ENCODE measurements at regions not wholly inside any gene's neighbourhood (a gene's known extent, or its start where the extent isn't known, plus 50 kb on each side); places are given as distances from the start of the nearest gene placed in this dataset.

DNA sequence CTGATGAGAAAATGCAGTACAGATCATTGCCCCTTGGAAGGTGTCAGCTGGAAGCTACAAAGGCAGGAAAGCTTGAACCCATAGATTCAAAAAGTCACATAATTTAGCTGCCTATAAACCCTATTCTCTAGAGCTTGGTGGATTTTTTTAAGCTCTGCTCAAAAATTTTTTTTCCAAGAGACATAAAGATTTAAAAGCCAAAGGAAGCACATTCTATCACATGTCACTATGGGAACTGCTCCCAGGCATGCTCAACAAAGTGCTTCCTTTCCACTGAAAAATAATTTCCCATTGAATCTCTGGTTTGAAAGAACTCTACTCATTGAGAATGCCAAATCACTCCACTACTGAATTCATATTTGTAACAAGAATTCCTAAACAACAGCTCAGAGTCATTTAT, 419.8 kb downstream of the CETN3 start:
- no peak for DNase-seq (ENCODE audit: low read depth in 2 of 2)

DNA sequence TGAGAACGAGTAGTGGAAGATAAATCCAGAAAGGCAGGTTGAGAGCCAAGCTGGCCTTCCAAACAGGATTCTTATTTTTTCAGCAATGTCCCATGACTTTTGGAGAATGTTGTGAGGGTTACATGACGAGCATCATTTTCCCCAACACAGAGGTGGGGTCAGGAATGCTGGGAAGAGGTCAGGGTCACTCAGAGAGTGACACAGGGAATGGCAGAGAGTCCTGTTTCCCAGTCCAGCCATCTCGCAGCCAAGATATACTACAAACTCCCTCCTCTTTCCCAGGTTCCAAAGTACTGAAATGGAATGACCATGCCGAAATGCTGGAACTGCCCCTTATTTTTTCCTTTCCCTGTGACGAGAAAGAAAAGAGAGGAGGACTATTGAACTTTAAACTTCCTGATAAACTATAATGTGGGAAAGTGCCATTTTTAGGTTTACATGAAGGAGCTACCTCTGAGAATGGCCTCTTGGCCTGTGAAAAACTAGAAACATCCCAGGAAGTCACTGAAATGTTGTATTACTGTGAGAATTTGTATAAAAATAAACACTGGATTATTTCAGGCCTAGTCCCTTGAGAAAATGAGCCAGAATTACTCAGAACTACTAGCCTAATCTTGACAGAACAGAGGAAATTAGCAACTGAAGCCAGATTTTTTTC, 420.4 kb downstream of the CETN3 start:
- DNase-seq (ENCODE audit: low read depth in 2 of 2): no peak

DNA sequence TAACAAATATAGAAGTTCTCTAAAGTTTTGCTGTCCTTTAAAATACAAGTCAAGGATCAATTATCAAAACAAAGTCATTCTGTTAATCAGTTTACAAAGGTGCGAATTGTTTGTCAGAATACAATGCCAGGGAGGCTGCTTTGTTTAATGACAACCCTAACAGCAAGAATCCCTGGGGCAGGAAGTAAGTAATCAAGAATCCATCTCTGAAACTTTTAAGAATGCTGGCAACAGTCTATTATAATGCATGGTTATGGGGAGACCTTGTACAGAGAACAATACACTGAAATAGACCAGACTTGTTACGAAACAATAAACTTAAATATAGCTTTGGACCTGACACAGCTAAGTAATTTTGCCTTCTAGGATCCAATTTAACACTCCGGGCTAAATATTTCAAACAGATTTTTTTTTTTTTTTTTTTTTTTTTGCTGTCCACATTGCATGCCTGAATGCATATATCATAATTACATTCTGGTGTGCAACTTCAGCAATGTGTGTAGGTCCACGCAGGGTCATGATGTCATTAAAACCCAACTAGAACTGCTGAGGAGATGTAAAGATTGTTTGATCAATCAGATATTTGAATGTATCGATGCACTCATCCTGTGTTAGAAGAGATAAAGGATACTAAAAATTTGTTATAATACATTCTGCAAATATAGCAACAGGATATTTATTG, 421.3 kb downstream of the CETN3 start:
- no peak for DNase-seq (ENCODE audit: low read depth in 2 of 2)

DNA sequence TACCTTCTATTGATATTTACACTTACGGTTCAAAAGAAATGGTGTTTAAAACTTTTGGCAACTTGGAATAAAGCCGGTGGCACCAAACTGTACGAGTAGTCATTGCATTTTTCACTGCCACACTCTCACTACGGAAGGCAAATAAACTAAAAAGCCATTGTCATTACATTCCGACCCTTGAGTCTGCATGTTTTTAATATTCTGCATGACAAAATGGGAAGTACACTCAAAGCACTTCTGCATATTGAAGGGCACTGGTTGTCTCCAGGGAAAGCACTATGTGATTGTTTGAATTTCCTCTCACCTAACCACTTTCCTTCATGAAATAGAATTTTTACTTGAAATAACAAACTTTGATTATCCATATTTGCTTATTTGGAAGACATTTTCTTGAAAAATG, 426.3 kb downstream of the CETN3 start:
- no peak for DNase-seq (ENCODE audit: low read depth in 2 of 2)

DNA sequence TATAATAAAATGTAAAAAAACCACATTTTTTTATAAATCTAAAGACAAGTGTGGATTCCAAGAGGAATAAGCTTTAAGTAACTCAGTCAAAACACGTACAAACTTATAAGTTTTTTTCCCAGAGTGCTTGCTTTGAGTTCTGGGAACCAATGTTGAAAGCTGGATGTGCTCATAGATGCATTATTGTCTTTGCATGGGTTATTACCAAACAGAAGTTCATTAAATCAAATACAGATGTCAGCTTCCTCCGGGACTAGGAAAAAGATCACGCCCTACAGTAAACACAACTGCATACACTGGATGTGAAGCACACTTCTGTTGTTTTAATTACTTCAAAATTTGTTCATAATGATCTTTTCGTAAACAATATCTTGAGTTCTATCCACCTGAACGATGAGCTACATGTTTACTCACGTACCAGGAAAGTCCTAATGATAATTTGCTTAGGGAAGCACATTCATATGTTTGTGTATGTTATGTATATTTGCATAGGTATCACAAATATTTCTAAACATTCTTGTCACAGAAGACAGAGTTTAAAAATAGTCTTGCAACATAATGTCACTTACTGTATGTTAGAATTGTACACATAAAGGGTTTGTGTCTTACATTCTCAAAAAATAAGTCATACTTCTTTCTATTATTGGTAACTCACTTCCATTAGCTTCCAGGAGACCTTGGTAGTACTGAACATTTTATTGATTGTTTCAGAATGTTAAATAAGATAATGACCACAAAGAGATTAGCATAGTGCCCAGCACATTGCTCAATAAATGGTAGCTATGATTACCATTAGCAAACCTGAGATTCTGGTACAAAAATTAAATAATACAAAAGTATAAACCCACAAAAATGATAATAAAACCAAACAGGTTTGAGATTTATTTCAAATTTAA, 427.4 kb downstream of the CETN3 start:
- no peak for DNase-seq (ENCODE audit: low read depth in 2 of 2)

DNA sequence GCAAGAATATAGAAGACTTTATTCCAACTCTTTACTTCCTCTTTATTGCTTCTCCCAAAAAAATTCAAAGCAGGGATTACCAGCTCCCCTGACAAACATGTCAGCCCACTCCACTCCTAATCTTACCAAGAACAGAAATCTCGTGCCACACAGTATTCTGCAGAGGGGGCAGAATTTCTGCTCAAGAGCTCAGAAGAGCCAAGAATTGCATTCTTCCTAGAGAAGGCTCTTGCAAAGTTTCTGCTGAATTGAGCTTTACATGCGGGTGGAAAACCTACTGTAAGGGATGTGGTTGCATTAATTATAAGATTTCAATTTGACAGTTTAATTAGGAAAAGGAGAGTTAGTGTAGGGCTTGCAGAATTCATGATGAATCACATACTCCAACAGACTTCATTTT, 428.5 kb downstream of the CETN3 start:
- DNase-seq (ENCODE audit: low read depth in 2 of 2): no peak

DNA sequence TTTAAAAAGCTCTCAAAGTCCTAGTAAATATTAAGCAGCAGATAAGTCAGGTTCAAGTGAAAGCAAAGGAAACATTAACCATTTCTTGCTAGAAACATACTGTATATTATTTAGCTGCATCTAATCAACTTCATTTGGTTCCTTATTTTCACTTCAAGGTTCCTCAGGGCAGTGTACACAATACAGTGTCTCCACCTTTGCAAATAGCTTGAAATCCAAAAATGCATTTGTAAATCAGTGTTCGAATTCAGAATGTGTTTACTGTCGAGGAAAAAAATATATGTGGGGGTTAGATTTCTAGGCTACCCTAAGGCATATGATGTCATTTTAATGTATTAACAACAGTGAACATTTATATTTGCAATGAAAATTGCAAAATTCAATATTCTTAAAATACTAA, 436.0 kb downstream of the CETN3 start:
- DNase-seq (ENCODE audit: low read depth in 2 of 2): no peak

DNA sequence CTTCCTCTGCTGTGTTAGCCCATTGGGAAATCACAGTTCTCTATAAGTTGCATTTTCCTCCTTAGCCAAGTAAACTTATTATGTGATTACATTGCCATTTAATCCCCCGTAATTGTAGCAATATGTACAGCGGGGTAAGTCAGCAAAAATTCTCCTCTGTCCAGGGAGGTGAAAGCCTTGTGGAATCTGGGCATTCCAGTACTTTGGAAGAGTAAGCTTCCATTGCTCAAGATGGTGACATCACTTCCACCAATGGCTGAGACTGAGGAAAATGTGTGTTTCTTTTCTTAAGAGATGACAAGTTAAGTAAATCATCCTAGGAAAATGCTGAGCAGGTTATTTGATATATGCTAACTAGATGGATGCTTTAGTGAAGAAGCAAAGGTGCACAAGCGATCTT, 436.7 kb downstream of the CETN3 start:
- no peak for DNase-seq (ENCODE audit: low read depth in 2 of 2)

DNA sequence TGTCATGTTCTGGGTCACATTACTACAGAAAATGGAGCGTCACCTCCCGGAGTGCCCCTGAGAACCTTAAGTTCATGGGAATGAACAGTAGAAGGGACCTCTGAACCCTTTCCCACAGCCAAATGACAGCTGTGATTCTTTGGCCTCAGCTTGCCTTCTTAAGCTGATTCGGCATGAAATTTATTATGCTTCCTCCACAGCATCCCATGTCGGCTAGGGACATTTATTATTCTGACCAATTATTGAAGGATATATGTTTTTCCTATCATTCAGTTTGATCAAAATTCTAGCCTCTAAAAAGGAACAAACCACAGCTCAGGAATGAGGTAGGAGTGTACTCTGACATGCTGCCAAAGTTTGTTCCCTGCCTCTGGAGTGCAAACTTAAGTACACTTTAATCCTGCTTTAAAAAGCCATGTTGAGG, 440.6 kb downstream of the CETN3 start:
- no peak for DNase-seq (ENCODE audit: low read depth in 2 of 2)

DNA sequence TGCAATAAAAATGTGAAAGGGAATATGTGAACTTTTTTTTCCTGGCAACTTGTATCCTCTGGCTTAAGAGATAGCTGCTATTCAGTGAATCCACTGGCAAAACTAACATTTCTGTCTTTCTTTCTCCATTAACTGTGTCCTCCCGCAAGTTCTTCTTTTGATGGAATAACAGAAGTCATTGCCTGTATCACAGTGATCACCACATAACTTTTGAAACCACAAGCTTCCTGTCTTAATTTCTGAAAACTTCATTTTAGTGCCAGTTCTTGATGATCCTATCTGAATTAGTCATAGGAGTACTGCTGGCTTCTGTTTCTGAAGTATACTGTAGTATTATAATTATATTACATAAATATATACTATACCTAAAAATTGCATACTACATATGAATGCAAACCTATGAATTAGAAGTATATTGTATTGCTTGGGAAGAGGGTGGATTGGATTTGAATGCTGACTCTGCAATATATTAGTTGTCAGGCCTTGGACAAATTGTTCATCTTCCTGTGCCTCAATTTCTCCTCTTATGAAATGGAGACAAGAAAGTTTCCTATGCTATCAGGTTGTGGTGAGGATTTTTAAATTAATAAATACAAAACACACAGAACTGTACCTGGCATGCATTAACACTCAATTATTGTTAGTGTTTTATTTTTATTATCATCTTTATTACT, 441.6 kb downstream of the CETN3 start:
- no peak for DNase-seq (ENCODE audit: low read depth in 2 of 2)

DNA sequence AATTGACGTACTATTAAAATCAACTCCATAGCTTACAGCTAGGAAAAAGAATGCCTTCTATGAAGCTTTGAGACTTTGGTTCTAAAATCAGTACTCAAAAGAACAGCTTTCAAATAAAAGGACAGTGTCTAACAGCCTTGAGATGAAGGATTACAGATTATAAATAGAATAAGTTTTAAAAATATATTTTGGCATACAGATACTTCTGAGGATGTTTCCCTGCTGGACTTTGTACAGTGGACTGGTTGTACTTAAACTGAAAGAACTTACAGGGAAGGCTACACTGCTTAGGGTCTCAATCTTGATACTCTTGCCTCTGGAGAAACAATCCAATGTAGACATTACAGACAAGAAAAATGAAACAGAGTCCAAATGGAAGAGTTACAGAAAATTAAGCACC, 452.7 kb downstream of the CETN3 start:
- no peak for DNase-seq (ENCODE audit: low read depth in 2 of 2)

DNA sequence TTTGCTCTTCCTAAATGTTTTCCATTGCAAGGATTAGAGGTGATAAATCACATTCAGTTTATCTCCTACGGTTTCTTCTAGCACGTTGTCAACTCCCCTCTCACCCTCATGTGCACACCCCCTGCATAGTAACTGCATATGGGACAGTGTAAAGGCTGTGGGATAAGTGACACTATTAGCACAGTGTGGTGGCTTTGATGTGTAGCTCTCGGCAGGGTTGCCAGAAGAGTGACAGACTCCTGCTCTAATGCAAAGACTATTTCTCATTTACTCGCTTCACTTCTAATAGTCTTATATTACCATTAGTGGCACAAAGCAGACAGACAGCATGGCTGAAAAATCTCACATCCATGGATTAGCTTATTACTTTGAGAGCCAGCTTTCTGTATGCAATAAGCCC, 454.6 kb downstream of the CETN3 start:
- DNase-seq (ENCODE audit: low read depth in 2 of 2): no peak

DNA sequence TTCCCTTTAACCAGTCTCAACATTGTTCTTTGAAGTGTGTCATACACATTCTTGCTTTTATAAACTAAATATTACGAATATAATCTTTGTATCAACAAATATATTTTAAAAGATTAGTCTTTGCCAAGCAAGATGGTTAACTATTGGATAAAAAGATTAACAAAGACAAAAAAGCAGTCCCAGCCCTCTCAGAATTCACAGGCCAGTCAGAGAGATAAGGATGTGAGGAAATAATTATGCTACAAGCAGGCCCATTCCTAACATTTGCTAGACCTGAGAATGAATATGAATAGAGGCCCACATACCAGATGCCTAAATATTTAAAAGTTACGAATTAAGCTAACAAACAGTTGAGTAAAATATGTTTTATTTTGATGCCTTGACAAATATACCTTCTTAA, 457.7 kb downstream of the CETN3 start:
- no peak for DNase-seq (ENCODE audit: low read depth in 2 of 2)

DNA sequence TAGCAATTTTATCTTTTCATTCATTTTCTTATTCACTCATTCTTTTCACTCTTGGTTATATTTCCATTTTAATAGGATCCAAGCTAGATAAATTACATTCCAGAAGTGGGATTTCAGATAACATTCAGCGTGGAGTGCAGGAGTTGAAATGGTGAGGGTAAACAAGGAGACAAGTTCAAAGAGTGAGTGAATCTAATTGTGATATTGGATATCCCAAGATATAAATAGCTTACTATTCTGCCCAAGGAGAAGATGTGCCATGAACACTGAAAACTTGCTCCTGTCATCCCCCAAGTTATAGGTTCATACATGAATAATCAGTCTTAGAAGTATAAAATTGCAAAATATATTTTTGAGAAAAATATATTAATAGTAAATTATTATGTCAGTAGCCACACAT, 459.3 kb downstream of the CETN3 start:
- no peak for DNase-seq (ENCODE audit: low read depth in 2 of 2)

DNA sequence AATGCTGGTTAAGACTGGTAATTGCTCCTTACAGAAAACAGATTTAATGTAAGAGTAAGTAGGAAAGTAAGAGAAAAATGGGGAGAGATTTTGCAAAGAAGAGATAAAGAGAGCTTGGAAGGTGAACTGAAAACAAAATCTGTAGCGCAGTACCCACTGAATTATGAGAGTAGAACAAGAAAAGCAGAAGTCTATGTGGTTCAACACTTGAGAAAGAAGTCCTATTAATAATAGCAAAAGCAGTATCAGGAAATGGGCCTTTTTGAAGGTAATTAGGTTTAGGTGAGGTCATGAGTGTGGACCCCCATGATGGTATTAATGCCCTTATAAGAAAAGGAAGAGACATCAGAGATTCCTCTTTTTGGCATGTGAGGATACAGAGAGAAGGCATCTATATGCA, 460.6 kb downstream of the CETN3 start:
- DNase-seq (ENCODE audit: low read depth in 2 of 2): no peak

DNA sequence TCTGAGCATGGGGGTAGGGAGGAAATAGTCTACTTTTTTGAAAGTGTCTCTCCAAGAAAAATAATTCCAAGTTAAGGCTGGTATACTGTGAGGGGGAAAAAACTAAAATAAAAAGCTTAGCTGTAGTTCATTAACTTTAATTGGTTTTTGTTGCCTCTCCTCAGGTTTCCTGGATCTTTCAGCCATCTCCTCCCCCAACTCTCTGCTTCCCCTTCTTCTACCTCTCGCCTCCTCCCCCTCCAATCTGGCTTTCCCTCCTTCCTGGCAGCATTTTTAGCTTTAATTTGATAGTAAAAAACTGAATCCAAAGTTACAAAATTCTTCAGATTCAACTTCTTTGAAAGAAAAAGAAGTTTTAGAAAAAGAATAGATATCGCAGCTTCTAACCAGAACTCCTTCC, 462.6 kb downstream of the CETN3 start:
- no peak for DNase-seq (ENCODE audit: low read depth in 2 of 2)

DNA sequence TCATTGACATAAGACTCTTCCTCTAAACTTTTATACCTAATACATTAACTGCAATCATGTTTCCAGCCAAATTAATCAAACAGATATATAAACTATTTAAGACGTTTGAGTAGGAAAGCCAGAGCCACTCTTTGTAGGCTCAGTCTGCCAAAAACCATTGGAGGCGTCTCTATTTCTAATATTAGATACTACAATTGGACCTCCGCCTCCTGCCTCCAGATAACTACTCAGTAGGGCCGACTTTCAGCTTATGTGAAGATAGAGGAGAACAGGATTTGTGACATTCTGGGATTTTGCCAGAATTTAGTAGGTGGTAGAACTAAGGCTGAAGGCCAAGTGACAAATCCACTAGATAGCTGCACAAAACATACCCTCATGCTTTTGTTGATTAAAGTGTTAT, 463.0 kb downstream of the CETN3 start:
- DNase-seq (ENCODE audit: low read depth in 2 of 2): no peak

DNA sequence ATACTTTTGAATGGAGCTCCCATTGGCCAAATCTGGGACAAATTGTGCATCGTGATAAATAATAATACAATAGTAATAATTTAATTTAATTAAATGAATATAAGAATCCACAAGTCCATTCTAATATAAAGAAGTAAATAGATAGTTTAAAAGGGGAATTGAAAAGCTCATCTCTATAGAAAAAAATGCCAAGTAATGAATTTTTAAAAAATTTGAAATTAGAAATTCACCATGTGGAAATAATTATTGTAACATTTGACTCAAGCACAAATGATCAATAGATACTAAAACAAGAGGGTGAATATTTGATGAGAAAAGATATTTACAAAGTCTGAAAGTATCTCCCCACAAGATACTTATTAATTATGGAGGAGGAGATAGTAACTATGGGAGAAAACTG, 467.4 kb downstream of the CETN3 start:
- DNase-seq (ENCODE audit: low read depth in 2 of 2): no peak

DNA sequence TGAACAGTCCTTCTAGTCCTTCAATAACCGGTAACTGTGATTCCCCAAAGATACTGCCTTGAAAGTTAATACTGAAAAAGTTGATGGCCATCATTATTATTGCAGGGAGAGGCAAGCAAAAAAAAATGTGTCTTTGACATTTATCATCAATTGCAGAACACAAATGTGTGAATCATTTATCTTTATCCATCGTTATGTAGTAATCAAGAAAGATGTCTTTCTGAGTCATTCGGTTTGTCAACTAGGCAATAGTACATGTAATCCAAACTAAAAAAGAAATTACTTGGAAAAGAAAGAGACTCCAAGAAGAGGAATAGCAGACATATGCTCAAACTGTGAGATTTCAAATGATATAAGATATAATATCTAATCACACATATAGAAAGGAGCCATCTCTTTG, 473.0 kb downstream of the CETN3 start:
- no peak for DNase-seq (ENCODE audit: low read depth in 2 of 2)

DNA sequence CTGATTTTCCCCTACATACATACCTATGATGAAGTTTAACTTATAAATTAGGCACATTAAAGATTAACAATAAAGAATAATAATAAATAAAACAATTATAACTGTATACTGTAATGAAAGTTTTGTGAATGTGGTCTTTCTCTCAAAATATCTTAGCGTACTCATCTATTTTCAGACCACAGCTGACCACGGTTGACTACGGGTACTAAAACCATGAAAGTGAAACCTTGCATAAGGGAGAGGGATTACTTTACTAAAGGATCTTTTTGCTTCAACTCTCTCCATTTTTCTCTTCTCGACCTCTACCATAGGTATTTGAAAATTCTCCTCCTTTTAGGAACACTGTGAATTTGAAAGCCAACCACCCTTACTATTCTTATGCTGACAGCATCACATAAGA, 475.5 kb downstream of the CETN3 start:
- DNase-seq (ENCODE audit: low read depth in 2 of 2): no peak

DNA sequence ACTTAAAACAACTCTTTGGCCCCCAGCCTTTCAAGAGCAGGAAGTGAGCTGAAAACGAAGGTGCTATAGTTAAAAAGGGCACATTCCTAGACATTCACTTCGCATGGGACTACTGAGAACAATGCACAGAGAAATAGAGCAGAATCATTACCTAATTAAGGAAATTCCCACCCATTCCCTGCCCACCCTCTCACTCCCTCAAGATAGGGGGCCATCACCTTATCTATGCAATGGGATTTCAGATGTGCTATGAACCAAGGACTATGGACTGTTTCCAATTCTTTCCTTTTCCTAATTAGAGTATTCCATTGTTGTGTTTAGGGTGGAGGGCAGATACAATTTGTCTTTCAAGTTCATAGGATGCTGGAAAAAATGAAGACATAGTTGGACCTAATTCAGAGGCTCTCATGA, 476.8 kb downstream of the CETN3 start:
- DNase-seq (ENCODE audit: low read depth in 2 of 2): no peak

Measured in stimulated activated CD4-positive, alpha-beta T cell treated with anti-CD3 and anti-CD28 coated beads, Interleukin-4, amount 100 ng/mL, for 48 hours (primary cell).